COLO668 (cell line): ENCODE measurements at regions not wholly inside any gene's neighbourhood (a gene's known extent, or its start where the extent isn't known, plus 50 kb on each side); places are given as distances from the start of the nearest gene placed in this dataset.
"Not testable (repeated sequence)": the region's sequence is repeated elsewhere in the genome, so short reads cannot be mapped to it uniquely, and the experiment has no call there.

Experiments
- DNase-seq: peaks from one replicate; lab custom pipeline; 2025; ENCODE audit not compliant: unreplicated experiment; lab: John Stamatoyannopoulos, UW

- no peak for DNase-seq
Measured at GRCh38 chr4:125791896-125792295, 477.1 kb downstream of the FAT4 start.

- no peak for DNase-seq
Measured at GRCh38 chr4:125794989-125795388, 480.2 kb downstream of the FAT4 start.

- DNase-seq, result no peak
Measured at GRCh38 chr4:125796138-125796537, 481.4 kb downstream of the FAT4 start.

GRCh38 chr4:125797621-125798020 is 482.9 kb downstream of the FAT4 start:
- not testable (repeated sequence) for DNase-seq

- DNase-seq, result no peak
Measured at GRCh38 chr4:125801373-125801772, 486.6 kb downstream of the FAT4 start.

GRCh38 chr4:125801924-125802323 is 487.2 kb downstream of the FAT4 start:
- DNase-seq, result no peak

GRCh38 chr4:125808022-125808421 is 493.3 kb downstream of the FAT4 start:
- no peak for DNase-seq

- DNase-seq, result no peak
Measured at GRCh38 chr4:125808570-125808969, 493.8 kb downstream of the FAT4 start.

- no peak for DNase-seq
Measured at GRCh38 chr4:125811892-125812291, 497.1 kb downstream of the FAT4 start.

- no peak for DNase-seq
Measured at GRCh38 chr4:125826801-125827695, 512.3 kb downstream of the FAT4 start.

- no peak for DNase-seq
Measured at GRCh38 chr4:125827696-125828052, 512.9 kb downstream of the FAT4 start.

- no peak for DNase-seq
Measured at GRCh38 chr4:125828346-125828745, 513.6 kb downstream of the FAT4 start.

- DNase-seq, result no peak
Measured at GRCh38 chr4:125832161-125832560, 517.4 kb downstream of the FAT4 start.

- DNase-seq, result no peak
Measured at GRCh38 chr4:125836597-125837195, 521.9 kb downstream of the FAT4 start.

GRCh38 chr4:125837493-125838201 is 522.9 kb downstream of the FAT4 start:
- DNase-seq, result no peak

GRCh38 chr4:125838202-125838601 is 523.4 kb downstream of the FAT4 start:
- no peak for DNase-seq

GRCh38 chr4:125838924-125839323 is 524.2 kb downstream of the FAT4 start:
- DNase-seq, result no peak

GRCh38 chr4:125843947-125844346 is 529.2 kb downstream of the FAT4 start:
- DNase-seq, result no peak

- DNase-seq, result no peak
Measured at GRCh38 chr4:125847518-125847917, 532.8 kb downstream of the FAT4 start.

GRCh38 chr4:125849869-125850268 is 535.1 kb downstream of the FAT4 start:
- DNase-seq, result no peak

GRCh38 chr4:125891597-125892258 is 577.0 kb downstream of the FAT4 start:
- no peak for DNase-seq
